H9 (cell line): ENCODE measurements at regions not wholly inside any gene's neighbourhood (a gene's known extent, or its start where the extent isn't known, plus 50 kb on each side); places are given as distances from the start of the nearest gene placed in this dataset.

Experiments
- DNase-seq: peaks from one replicate; pipeline ENCODE4 v3.0.0-alpha.2; 2017
- H2AFZ ChIP-seq: one replicate; pipeline ENCODE4 v1.6.1; 2013; ENCODE audit warnings: mild to moderate bottlenecking, low read length, control low read depth, moderate library complexity
- H2AK5ac ChIP-seq: 2 replicates; pipeline ENCODE4 v1.6.1; 2013; ENCODE audit warnings: low read length, control low read depth, mixed read lengths; ENCODE audit not compliant: insufficient read length
- H2BK120ac ChIP-seq: one replicate; pipeline ENCODE4 v1.6.1; 2013; ENCODE audit warnings: low read depth, mild to moderate bottlenecking, low read length, control low read depth, inconsistent platforms; ENCODE audit not compliant: poor library complexity, severe bottlenecking
- H2BK12ac ChIP-seq: 2 replicates; pipeline ENCODE4 v1.6.1; 2013; ENCODE audit warnings: low read length, control low read depth, mixed read lengths, low read depth; ENCODE audit not compliant: insufficient read length
- H2BK15ac ChIP-seq: 2 replicates; pipeline ENCODE4 v1.6.1; 2013; ENCODE audit warnings: low read depth, low read length, control low read depth
- H2BK20ac ChIP-seq: one replicate; pipeline ENCODE4 v1.6.1; 2013; ENCODE audit warnings: low read depth, mild to moderate bottlenecking, low read length, control low read depth, inconsistent platforms; ENCODE audit not compliant: poor library complexity, severe bottlenecking
- H2BK5ac ChIP-seq: 2 replicates; pipeline ENCODE4 v1.6.1; 2013; ENCODE audit warnings: low read length, control low read depth, mixed read lengths; ENCODE audit not compliant: insufficient read length
- H3K14ac ChIP-seq: 2 replicates; pipeline ENCODE4 v1.6.1; 2013; ENCODE audit warnings: low read length, control low read depth; ENCODE audit not compliant: insufficient read depth
- H3K18ac ChIP-seq: 2 replicates; pipeline ENCODE4 v1.6.1; 2013; ENCODE audit warnings: low read depth, mild to moderate bottlenecking, mixed read lengths, low read length, control low read depth; ENCODE audit not compliant: insufficient read length
- H3K23ac ChIP-seq: 2 replicates; pipeline ENCODE4 v1.6.1; 2013; ENCODE audit warnings: low read length, control low read depth, mixed read lengths, low read depth; ENCODE audit not compliant: insufficient read length
- H3K23me2 ChIP-seq: 2 replicates; pipeline ENCODE4 v1.6.1; 2013; ENCODE audit warnings: low read depth, mild to moderate bottlenecking, mixed read lengths, low read length, control low read depth; ENCODE audit not compliant: insufficient read length, poor library complexity, severe bottlenecking
- H3K27ac ChIP-seq: 2 replicates; pipeline ENCODE4 v1.5.1; 2013; ENCODE audit warnings: low read length, control low read depth, mixed read lengths, low read depth; ENCODE audit not compliant: insufficient read length
- H3K27me3 ChIP-seq: 2 replicates; pipeline ENCODE4 v1.6.1; 2013; ENCODE audit warnings: low read length, control low read depth, inconsistent platforms; ENCODE audit not compliant: insufficient read depth
- H3K4ac ChIP-seq: 2 replicates; pipeline ENCODE4 v1.6.1; 2013; ENCODE audit warnings: low read depth, mild to moderate bottlenecking, control low read depth, inconsistent platforms, low read length, moderate library complexity
- H3K4me1 ChIP-seq: 2 replicates; pipeline ENCODE4 v1.6.1; 2013; ENCODE audit warnings: low read length, control low read depth, inconsistent platforms; ENCODE audit not compliant: insufficient read depth
- H3K4me2 ChIP-seq: 2 replicates; pipeline ENCODE4 v1.6.1; 2013; ENCODE audit warnings: low read length, control low read depth, mixed read lengths; ENCODE audit not compliant: insufficient read length, insufficient read depth
- H3K56ac ChIP-seq: 2 replicates; pipeline ENCODE4 v1.6.1; 2013; ENCODE audit warnings: low read depth, mild to moderate bottlenecking, mixed read lengths, low read length, control low read depth; ENCODE audit not compliant: insufficient read length
- H3K79me1 ChIP-seq: 2 replicates; pipeline ENCODE4 v1.6.1; 2013; ENCODE audit warnings: low read depth, mild to moderate bottlenecking, moderate library complexity, low read length, control low read depth, inconsistent platforms; ENCODE audit not compliant: insufficient read depth, poor library complexity, severe bottlenecking
- H3K79me2 ChIP-seq: 2 replicates; pipeline ENCODE4 v1.6.1; 2013; ENCODE audit warnings: low read length, control low read depth, inconsistent platforms; ENCODE audit not compliant: insufficient read depth
- H3K9ac ChIP-seq: 2 replicates; pipeline ENCODE4 v1.6.1; 2013; ENCODE audit warnings: low read length, control low read depth, mixed read lengths; ENCODE audit not compliant: insufficient read length; ENCODE audit errors: extremely low read depth
- H3K9me3 ChIP-seq: one replicate; pipeline ENCODE4 v1.6.1; 2013; ENCODE audit warnings: low read depth, low read length, inconsistent platforms; ENCODE audit not compliant: control insufficient read depth
- H3T11ph ChIP-seq: one replicate; pipeline ENCODE4 v1.6.1; 2013; ENCODE audit warnings: mild to moderate bottlenecking, low read length, control low read depth, inconsistent platforms
- H4K20me1 ChIP-seq: one replicate; pipeline ENCODE4 v1.6.1; 2013; ENCODE audit not compliant: control insufficient read depth, insufficient read length, insufficient read depth
- H4K5ac ChIP-seq: 2 replicates; pipeline ENCODE4 v1.6.1; 2013; ENCODE audit warnings: low read depth, mild to moderate bottlenecking, mixed read lengths, low read length, control low read depth; ENCODE audit not compliant: insufficient read length
- H4K8ac ChIP-seq: replicated peaks from 2 replicates; pipeline ENCODE4 v1.6.1; 2013; ENCODE audit warnings: low read length, control low read depth, mixed read lengths, low read depth; ENCODE audit not compliant: insufficient read length
- H4K91ac ChIP-seq: 2 replicates; pipeline ENCODE4 v1.6.1; 2013; ENCODE audit warnings: low read depth, mild to moderate bottlenecking, moderate library complexity, mixed read lengths, low read length, control low read depth; ENCODE audit not compliant: insufficient read length
- H3K27ac Mint-ChIP-seq, 3 experiments: 2 replicates in 2 of 3; 3 replicates in 1 of 3; pipeline ENCODE4 v1.8.0; 2020 to 2021; ENCODE audit warnings: mixed read lengths in 3 of 3, mild to moderate bottlenecking in 1 of 3, moderate library complexity in 1 of 3
- H3K27me3 Mint-ChIP-seq: 2 replicates; pipeline ENCODE4 v1.8.0; 2021; ENCODE audit warnings: low read depth, mild to moderate bottlenecking, moderate library complexity, mixed read lengths
- H3K36me3 Mint-ChIP-seq, 3 experiments: 2 replicates in 2 of 3; 3 replicates in 1 of 3; pipeline ENCODE4 v1.8.0; 2020 to 2021; ENCODE audit warnings: low read depth in 3 of 3, mixed read lengths in 3 of 3; ENCODE audit not compliant: insufficient read depth in 1 of 3
- H3K4me1 Mint-ChIP-seq, 2 experiments: 2 replicates each; pipeline ENCODE4 v1.8.0; 2020; ENCODE audit warnings: mixed read lengths in 2 of 2
- H3K4me3 Mint-ChIP-seq, 2 experiments: 2 replicates in 1 of 2; 3 replicates in 1 of 2; pipeline ENCODE4 v1.8.0; 2020 to 2021; ENCODE audit warnings: mild to moderate bottlenecking in 2 of 2, mixed read lengths in 2 of 2, moderate library complexity in 1 of 2
- H3K9me3 Mint-ChIP-seq, 2 experiments: 2 replicates in 1 of 2; 3 replicates in 1 of 2; pipeline ENCODE4 v1.8.0; 2020; ENCODE audit warnings: mild to moderate bottlenecking in 2 of 2, mixed read lengths in 2 of 2, moderate library complexity in 1 of 2
- WGBS: extraction: QIAGEN DNeasy Blood & Tissue Kit; methylation state at CpG from one replicate; pipeline ENCODE4 v1.1.7; 2013; ENCODE audit warnings: missing lambda C conversion rate, low lambda C conversion rate, mixed read lengths; ENCODE audit not compliant: insufficient read length; ENCODE audit errors: extremely low coverage; 5-methylcytosine and 5-hydroxymethylcytosine counted together
- TF ChIP-seq, protein P1 (sequence below): fragments of 200-600 bp; sonication (generic); conservative IDR thresholded peaks from 3 replicates; pipeline ENCODE4 v1.8.0; 2021; ENCODE audit warnings: antibody characterized with exemption, mild to moderate bottlenecking

GRCh38 chr20:24136659-24137246 is 148.2 kb upstream of the GGTLC1 start:
- Mint-ChIP-seq H3K27me3 (peaks cover 1% of the 10 kb centered on the region; the same call in 1 of the 2 replicates), H3K4me1 (peaks cover 12 to 17% of the 10 kb centered on the region in 2 experiments), H3K27ac (no peak overlapping the region), H3K9me3 (peaks cover 4 to 10% of the 10 kb centered on the region in 2 experiments; a peak in 4 of 5 replicates), H3K4me3 (no peak overlapping the region), H3K36me3 (peaks cover 0 to 6% (median under 1%) of the 10 kb centered on the region in 3 experiments; a peak in 5 of 7 replicates)
- no peaks in the 10 kb centered on the region; the same call in 1 of the 2 replicates for H3K4me1 ChIP-seq
- H2BK15ac ChIP-seq = no peak overlapping the region
- H4K8ac ChIP-seq = no peak overlapping the region
- H2BK12ac ChIP-seq = no peak overlapping the region
- WGBS = no CpG with 5 or more reads among the region's 2 CpGs
- H3T11ph ChIP-seq = no peak overlapping the region
- no peaks in the 10 kb centered on the region for H3K79me1 ChIP-seq
- H3K23ac ChIP-seq = no peak overlapping the region
- no peak overlapping the region for H3K18ac ChIP-seq
- H3K4me2 ChIP-seq = no peak overlapping the region
- H3K9ac ChIP-seq = no peak overlapping the region
- no peaks in the 10 kb centered on the region for H3K23me2 ChIP-seq
- no peak overlapping the region for H3K4ac ChIP-seq
- no peak overlapping the region for H2BK20ac ChIP-seq
- H2AK5ac ChIP-seq = no peak overlapping the region
- no peaks in the 10 kb centered on the region for H3K79me2 ChIP-seq
- H2AFZ ChIP-seq = no peak overlapping the region
- DNase-seq = no peak
- no peaks in the 10 kb centered on the region for H4K20me1 ChIP-seq
- no peak overlapping the region for H4K91ac ChIP-seq
- no peaks in the 10 kb centered on the region for H3K27me3 ChIP-seq
- no peak overlapping the region for H2BK5ac ChIP-seq
- H4K5ac ChIP-seq = no peak overlapping the region
- H3K27ac ChIP-seq = no peak overlapping the region
- H3K14ac ChIP-seq = no peak overlapping the region
- no peaks in the 10 kb centered on the region for H3K9me3 ChIP-seq
- H2BK120ac ChIP-seq = no peak overlapping the region
- H3K56ac ChIP-seq = no peak overlapping the region
- TF ChIP-seq, protein P1, sequence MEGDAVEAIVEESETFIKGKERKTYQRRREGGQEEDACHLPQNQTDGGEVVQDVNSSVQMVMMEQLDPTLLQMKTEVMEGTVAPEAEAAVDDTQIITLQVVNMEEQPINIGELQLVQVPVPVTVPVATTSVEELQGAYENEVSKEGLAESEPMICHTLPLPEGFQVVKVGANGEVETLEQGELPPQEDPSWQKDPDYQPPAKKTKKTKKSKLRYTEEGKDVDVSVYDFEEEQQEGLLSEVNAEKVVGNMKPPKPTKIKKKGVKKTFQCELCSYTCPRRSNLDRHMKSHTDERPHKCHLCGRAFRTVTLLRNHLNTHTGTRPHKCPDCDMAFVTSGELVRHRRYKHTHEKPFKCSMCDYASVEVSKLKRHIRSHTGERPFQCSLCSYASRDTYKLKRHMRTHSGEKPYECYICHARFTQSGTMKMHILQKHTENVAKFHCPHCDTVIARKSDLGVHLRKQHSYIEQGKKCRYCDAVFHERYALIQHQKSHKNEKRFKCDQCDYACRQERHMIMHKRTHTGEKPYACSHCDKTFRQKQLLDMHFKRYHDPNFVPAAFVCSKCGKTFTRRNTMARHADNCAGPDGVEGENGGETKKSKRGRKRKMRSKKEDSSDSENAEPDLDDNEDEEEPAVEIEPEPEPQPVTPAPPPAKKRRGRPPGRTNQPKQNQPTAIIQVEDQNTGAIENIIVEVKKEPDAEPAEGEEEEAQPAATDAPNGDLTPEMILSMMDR = no peak
